Smooth muscle cell (in vitro differentiated cells): ENCODE measurements at regions not wholly inside any gene's neighbourhood (a gene's known extent, or its start where the extent isn't known, plus 50 kb on each side); places are given as distances from the start of the nearest gene placed in this dataset.
A peak's percentile ranks its signal among the peaks of the same experiment; 100 is the strongest.

Experiments used
- DNase-seq: peaks from one replicate; lab custom pipeline; 2025; ENCODE audit not compliant: unreplicated experiment; lab: John Stamatoyannopoulos, UW
- H2AFZ ChIP-seq: fragments of 200-600 bp; sonication (generic); 2 replicates; pipeline ENCODE4 v1.6.0; 2016; ENCODE audit warnings: antibody characterized with exemption, low read depth, mild to moderate bottlenecking
- H3F3A ChIP-seq: fragments of 200-600 bp; sonication (generic); 2 replicates; pipeline ENCODE4 v1.6.0; 2017; ENCODE audit warnings: antibody characterized with exemption, low read depth
- H3K27ac ChIP-seq: fragments of 200-600 bp; sonication (generic); 2 replicates; pipeline ENCODE4 v1.5.1; 2016; ENCODE audit warnings: low read depth, mild to moderate bottlenecking
- H3K27me3 ChIP-seq: fragments of 200-600 bp; sonication (generic); 2 replicates; pipeline ENCODE4 v1.6.1; 2016; ENCODE audit warnings: low read depth, mild to moderate bottlenecking
- H3K36me3 ChIP-seq: fragments of 200-600 bp; sonication (generic); 2 replicates; pipeline ENCODE4 v1.5.1; 2016; ENCODE audit warnings: low read depth
- H3K4me1 ChIP-seq: fragments of 200-600 bp; sonication (generic); 2 replicates; pipeline ENCODE4 v1.5.1; 2016; ENCODE audit warnings: low read depth
- H3K4me2 ChIP-seq: fragments of 200-600 bp; sonication (generic); 2 replicates; pipeline ENCODE4 v1.6.0; 2016; ENCODE audit warnings: mild to moderate bottlenecking
- H3K4me3 ChIP-seq: fragments of 200-600 bp; sonication (generic); 2 replicates; pipeline ENCODE4 v1.5.1; 2016; ENCODE audit warnings: mild to moderate bottlenecking
- H3K79me2 ChIP-seq: fragments of 200-600 bp; sonication (generic); 2 replicates; pipeline ENCODE4 v1.6.0; 2016; ENCODE audit warnings: low read depth, mild to moderate bottlenecking
- H3K9ac ChIP-seq: fragments of 200-600 bp; sonication (generic); 2 replicates; pipeline ENCODE4 v1.6.0; 2016; ENCODE audit warnings: low read depth
- H3K9me3 ChIP-seq: fragments of 200-600 bp; sonication (generic); replicated peaks from 2 replicates; pipeline ENCODE4 v1.5.1; 2016; ENCODE audit warnings: low read depth
- H4K20me1 ChIP-seq: fragments of 200-600 bp; sonication (generic); 2 replicates; pipeline ENCODE4 v1.6.0; 2016; ENCODE audit warnings: low read depth
- CTCF ChIP-seq: fragments of 200-600 bp; sonication (generic); IDR thresholded peaks from 2 replicates; pipeline ENCODE4 v1.5.1; 2017; ENCODE audit warnings: borderline replicate concordance, mild to moderate bottlenecking, antibody characterized with exemption; ENCODE audit not compliant: insufficient read depth, poor library complexity, severe bottlenecking
- WGBS: methylation state at CpG from one replicate; pipeline ENCODE4 v1.1.7; 2016; ENCODE audit warnings: low lambda C conversion rate; 5-methylcytosine and 5-hydroxymethylcytosine counted together

DNA sequence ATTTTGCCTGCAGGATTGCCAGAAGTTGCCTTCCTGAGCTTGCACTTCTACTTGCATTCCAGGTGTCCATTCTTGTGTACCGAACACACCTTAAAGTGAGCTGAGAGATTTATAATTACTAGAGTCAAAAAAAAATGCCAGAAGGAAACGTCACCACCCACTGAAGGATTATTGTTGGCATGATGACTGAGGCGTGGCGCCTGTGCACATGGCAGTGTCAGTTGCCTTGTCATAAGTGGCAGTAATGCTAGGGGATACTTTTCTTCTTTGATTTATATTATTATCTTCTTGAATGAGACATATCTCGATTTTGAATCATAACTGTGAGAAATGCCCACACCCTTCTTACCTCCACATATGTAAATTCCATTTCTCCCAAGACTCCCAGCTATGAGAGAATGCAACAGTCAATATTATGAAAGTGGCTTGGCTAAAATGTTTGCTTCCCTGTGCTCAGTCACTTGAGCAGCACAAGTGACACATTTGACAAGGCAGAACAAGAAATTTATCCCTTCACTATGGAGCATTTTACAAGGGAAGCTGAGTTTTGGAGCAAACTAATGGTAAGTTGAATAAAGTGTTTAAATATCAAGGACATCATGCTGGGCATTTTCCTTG is 149.5 kb upstream of the SASH1 start:
- Histone ChIP-seq H3K9ac (no peak overlapping the region), H3K9me3 (no peaks in the 10 kb centered on the region), H3K4me2 (no peak overlapping the region), H3K27ac (peak overlapping the region; percentile 82), H3K36me3 (no peaks in the 10 kb centered on the region), H2AFZ (no peak overlapping the region), H3K27me3 (no peaks in the 10 kb centered on the region), H3K79me2 (no peaks in the 10 kb centered on the region), H4K20me1 (no peaks in the 10 kb centered on the region), H3K4me3 (no peak overlapping the region), H3K4me1 (no peaks in the 10 kb centered on the region), H3F3A (no peaks in the 10 kb centered on the region)
- DNase-seq = no peak
- TF ChIP-seq CTCF = no peak
- 87% methylated on average over 5 of the region's 5 CpGs for WGBS

DNA sequence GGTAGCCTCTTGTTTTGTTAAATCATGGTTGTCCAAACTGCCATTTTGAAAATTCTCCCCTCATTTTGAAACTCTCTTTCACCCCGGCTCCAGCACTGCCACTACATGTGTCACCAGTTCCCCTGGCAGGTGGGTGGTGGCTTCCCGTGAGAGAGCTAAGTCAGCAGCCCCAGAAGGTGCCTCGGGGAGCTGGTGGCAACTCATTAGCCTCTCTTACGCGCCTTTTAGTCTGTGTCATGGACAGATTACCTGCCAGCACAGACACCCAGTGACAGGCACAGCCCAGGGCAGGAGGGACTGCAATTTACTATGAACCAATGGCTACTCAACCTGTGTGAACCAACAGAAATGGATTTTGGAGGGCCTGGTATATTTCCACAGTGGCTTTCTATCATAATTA is 147.1 kb upstream of the SASH1 start:
- Histone ChIP-seq H3K27me3 (no peaks in the 10 kb centered on the region), H2AFZ (no peak overlapping the region), H3K27ac (no peak overlapping the region), H3K9ac (no peak overlapping the region), H3K4me2 (no peak overlapping the region), H3K79me2 (no peaks in the 10 kb centered on the region), H3K4me1 (no peaks in the 10 kb centered on the region), H3F3A (no peaks in the 10 kb centered on the region), H4K20me1 (no peaks in the 10 kb centered on the region), H3K36me3 (no peaks in the 10 kb centered on the region), H3K4me3 (no peak overlapping the region), H3K9me3 (no peaks in the 10 kb centered on the region)
- no peak for DNase-seq
- 87% methylated on average over 5 of the region's 5 CpGs for WGBS
- TF ChIP-seq CTCF = no peak

GRCh38 chr6:148199584-148199983 is 143.1 kb upstream of the SASH1 start:
- no peaks in the 10 kb centered on the region for H3K27me3 ChIP-seq
- DNase-seq = no peak
- no peaks in the 10 kb centered on the region for H4K20me1 ChIP-seq
- peaks cover 3% of the 10 kb centered on the region for H3F3A ChIP-seq
- TF ChIP-seq CTCF = no peak
- H3K4me2 ChIP-seq = no peak overlapping the region
- H3K27ac ChIP-seq = no peak overlapping the region
- H2AFZ ChIP-seq = no peak overlapping the region
- no peaks in the 10 kb centered on the region for H3K9me3 ChIP-seq
- no peaks in the 10 kb centered on the region for H3K36me3 ChIP-seq
- H3K79me2 ChIP-seq = no peaks in the 10 kb centered on the region
- H3K4me1 ChIP-seq = no peaks in the 10 kb centered on the region
- no peak overlapping the region for H3K9ac ChIP-seq
- no peak overlapping the region for H3K4me3 ChIP-seq
- WGBS = 95% methylated on average over 3 of the region's 3 CpGs

DNA sequence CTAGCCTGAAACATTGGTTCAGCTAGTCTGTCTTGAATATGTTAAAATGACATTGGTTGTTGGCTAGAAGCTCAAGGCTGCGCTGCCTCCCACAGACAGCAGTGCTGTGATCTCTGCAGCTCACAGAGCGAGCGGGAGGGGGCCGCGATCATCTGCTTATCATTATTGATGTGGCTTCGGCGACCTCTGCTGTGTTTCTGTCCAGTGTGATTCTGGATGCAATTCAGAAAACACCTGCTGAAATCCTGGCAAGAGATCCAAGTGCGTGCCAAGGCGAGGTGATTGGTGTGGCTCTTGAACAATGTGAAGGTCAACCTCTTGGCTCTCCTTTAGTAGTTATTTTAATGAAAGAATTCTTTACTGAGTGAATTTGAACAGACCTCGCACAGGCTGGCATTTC is 142.3 kb upstream of the SASH1 start:
- Histone ChIP-seq H3K4me2 (no peak overlapping the region), H3K79me2 (no peaks in the 10 kb centered on the region), H3K9me3 (no peaks in the 10 kb centered on the region), H3K4me1 (no peaks in the 10 kb centered on the region), H3K36me3 (no peaks in the 10 kb centered on the region), H2AFZ (no peak overlapping the region), H3F3A (peaks cover 3% of the 10 kb centered on the region), H3K27me3 (no peaks in the 10 kb centered on the region), H4K20me1 (no peaks in the 10 kb centered on the region), H3K27ac (no peak overlapping the region), H3K4me3 (no peak overlapping the region), H3K9ac (no peak overlapping the region)
- WGBS = 88% methylated on average over 10 of the region's 10 CpGs
- TF ChIP-seq CTCF = no peak
- no peak for DNase-seq
